HCT116 (cell line): ENCODE measurements at regions not wholly inside any gene's neighbourhood (a gene's known extent, or its start where the extent isn't known, plus 50 kb on each side); places are given as distances from the start of the nearest gene placed in this dataset.

Experiments used
- ATAC-seq: fragments of 200-7000 bp; cut with Tn5 transposase; 2 replicates; pipeline ENCODE4 v1.9.1; 2020; ENCODE audit warnings: mild to moderate bottlenecking, moderate library complexity
- BruUV-seq: library from RNA; stranded (reverse); fragments of 400-500 nt; replicated peaks from 2 replicates; lab custom pipeline; 2021; lab: Mats Ljungman, UMichigan
- CTCF ChIA-PET: fragments of 300-600 bp; sonication (Branson Sonifier 250); formaldehyde crosslinking; loops from one replicate; lab custom pipeline; 2021; ENCODE audit warnings: antibody characterized with exemption; lab: Charles Lee
- POLR2A ChIA-PET: fragments of 300-600, 350-600 bp; sonication (Branson Sonifier 250); formaldehyde crosslinking; loops from one replicate; lab custom pipeline; 2021; ENCODE audit warnings: antibody characterized with exemption; lab: Charles Lee
- RAD21 ChIA-PET, 2 experiments: fragments of 300-600 bp; sonication (Branson Sonifier 250); formaldehyde crosslinking; loops; one replicate each; lab custom pipeline; 2023; ENCODE audit warnings: low total read pairs in 2 of 2; ENCODE audit not compliant: uncharacterized antibody in 2 of 2, unreplicated experiment in 2 of 2, low non-redundant PET in 1 of 2; lab: Charles Lee
- DNase-seq: peaks from one replicate; pipeline ENCODE4 v3.0.0-alpha.2; 2010; ENCODE audit warnings: low read depth, low spot score
- H2AFZ ChIP-seq: fragments of 200-600 bp; shearing (Covaris generic), sonication (generic); 2 replicates; pipeline ENCODE4 v1.6.1; 2017; ENCODE audit warnings: low read depth, mixed run types, mixed read lengths, antibody characterized with exemption, low read length; ENCODE audit not compliant: poor library complexity, severe bottlenecking
- H3K27ac ChIP-seq: 2 replicates; pipeline ENCODE4 v1.5.1; 2012; ENCODE audit warnings: low read depth, low read length
- H3K27me3 ChIP-seq: fragments of 200-600 bp; sonication (generic); 2 replicates; pipeline ENCODE4 v1.6.1; 2016; ENCODE audit warnings: mixed run types, low read length, mixed read lengths; ENCODE audit not compliant: insufficient read depth
- H3K36me3 ChIP-seq, 2 experiments: fragments of 200-500 bp in 1 of 2; fragments of 200-600 bp in 1 of 2; sonication (Bioruptor generic) in 1 of 2; sonication (generic) in 1 of 2; 2 replicates each; pipeline versions ENCODE4 v1.5.1 to v1.6.1; 2014 to 2016; ENCODE audit warnings: low read length in 2 of 2, inconsistent platforms in 1 of 2, mixed read lengths in 1 of 2, mixed run types in 1 of 2; ENCODE audit not compliant: insufficient read depth in 2 of 2, control insufficient read depth in 1 of 2
- H3K4me1 ChIP-seq, 2 experiments: fragments of 200-600 bp in 1 of 2; sonication (generic) in 1 of 2; 2 replicates each; pipeline versions ENCODE4 v1.5.1 to v1.6.1; 2012 to 2017; ENCODE audit warnings: low read length in 2 of 2, inconsistent platforms in 1 of 2, mild to moderate bottlenecking in 1 of 2, mixed read lengths in 1 of 2, mixed run types in 1 of 2, moderate library complexity in 1 of 2; ENCODE audit not compliant: insufficient read depth in 2 of 2, control insufficient read depth in 1 of 2
- H3K4me2 ChIP-seq: fragments of 200-600 bp; sonication (generic); 2 replicates; pipeline ENCODE4 v1.6.1; 2017; ENCODE audit warnings: mixed run types, low read length, mixed read lengths
- H3K4me3 ChIP-seq, 2 experiments: fragments of 200-600 bp in 1 of 2; sonication (generic) in 1 of 2; replicated peaks in 1 of 2; 2 replicates each; pipeline ENCODE4 v1.5.1; 2011 to 2016; ENCODE audit warnings: low read length in 2 of 2, control low read depth in 1 of 2, low read depth in 1 of 2, mild to moderate bottlenecking in 1 of 2, mixed read lengths in 1 of 2, mixed run types in 1 of 2
- H3K79me2 ChIP-seq: fragments of 200-600 bp; sonication (generic); 2 replicates; pipeline ENCODE4 v1.6.1; 2017; ENCODE audit warnings: mild to moderate bottlenecking, mixed run types, low read length, moderate library complexity, mixed read lengths; ENCODE audit not compliant: insufficient read depth
- H3K9ac ChIP-seq: fragments of 200-600 bp; sonication (generic); 2 replicates; pipeline ENCODE4 v1.6.1; 2016; ENCODE audit warnings: low read length, mixed read lengths
- H3K9me2 ChIP-seq: fragments of 200-600 bp; sonication (generic), shearing (Covaris generic); 2 replicates; pipeline ENCODE4 v1.6.1; 2017; ENCODE audit warnings: mixed run types, mild to moderate bottlenecking, moderate library complexity; ENCODE audit not compliant: insufficient read depth
- H3K9me3 ChIP-seq, 2 experiments: fragments of 200-500 bp in 1 of 2; fragments of 200-600 bp in 1 of 2; sonication (Bioruptor generic) in 1 of 2; sonication (generic) in 1 of 2; 2 replicates each; pipeline ENCODE4 v1.6.1; 2014 to 2017; ENCODE audit warnings: low read length in 2 of 2, mixed read lengths in 2 of 2, inconsistent platforms in 1 of 2, low read depth in 1 of 2, mild to moderate bottlenecking in 1 of 2, mixed run types in 1 of 2, moderate library complexity in 1 of 2; ENCODE audit not compliant: control insufficient read depth in 1 of 2, insufficient read depth in 1 of 2
- H4K20me1 ChIP-seq: fragments of 200-600 bp; sonication (generic), shearing (Covaris generic); 2 replicates; pipeline ENCODE4 v1.6.1; 2017; ENCODE audit warnings: mixed run types, mild to moderate bottlenecking, moderate library complexity; ENCODE audit not compliant: insufficient read depth
- CEBPB ChIP-seq: IDR thresholded peaks from 2 replicates; pipeline ENCODE4 v1.6.1; 2012; ENCODE audit warnings: low read depth
- ELF1 ChIP-seq: IDR thresholded peaks from 2 replicates; pipeline ENCODE4 v1.6.1; 2012; ENCODE audit warnings: low read depth, borderline replicate concordance
- EZH2phosphoT487 ChIP-seq: fragments of 200-600 bp; IDR thresholded peaks from 2 replicates; pipeline ENCODE4 v1.6.1; 2018; ENCODE audit warnings: antibody characterized with exemption, borderline replicate concordance
- intact Hi-C: fragments of 100-400 bp; cut with micrococcal nuclease; formaldehyde crosslinking; loops from 2 replicates; pipeline ENCODE4 v1.10.0; 2022
- TF ChIP-seq, protein P1 (sequence below): IDR thresholded peaks from 2 replicates; pipeline ENCODE4 v1.6.1; 2012

DNA sequence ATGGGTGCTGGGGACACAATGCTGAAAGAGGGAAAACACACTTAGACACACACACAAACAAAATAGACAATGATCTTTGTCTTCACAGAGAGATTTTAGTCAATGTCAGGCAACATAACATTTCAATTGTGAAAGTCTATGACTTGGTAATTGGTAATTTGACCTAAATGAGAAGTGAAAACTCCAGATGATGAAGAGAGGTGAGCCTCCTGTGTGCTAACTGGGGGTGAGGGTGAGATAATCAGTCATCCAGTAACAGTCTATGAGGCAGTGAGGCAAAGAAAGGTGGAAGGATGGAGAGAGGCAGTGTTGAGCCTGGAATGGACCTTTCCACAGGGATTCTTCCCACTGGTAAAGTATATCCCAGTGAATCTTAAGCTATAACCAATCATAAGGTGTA, 744.2 kb downstream of the MAFB start:
- DNase-seq: no peak
- Histone ChIP-seq H3K36me3 (no peaks in the 10 kb centered on the region), H2AFZ (no peak overlapping the region), H3K9me3 (peaks cover 3 to 11% of the 10 kb centered on the region in 2 experiments; a peak in 2 of 4 replicates)
- TF ChIP-seq EZH2phosphoT487 (no peak), CEBPB (no peak)
- TF ChIP-seq, protein P1, sequence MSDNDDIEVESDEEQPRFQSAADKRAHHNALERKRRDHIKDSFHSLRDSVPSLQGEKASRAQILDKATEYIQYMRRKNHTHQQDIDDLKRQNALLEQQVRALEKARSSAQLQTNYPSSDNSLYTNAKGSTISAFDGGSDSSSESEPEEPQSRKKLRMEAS: no peak
- TF ChIP-seq, all 23 proteins: peak for 0
- ChIA-PET POLR2A (no interaction called here), RAD21 (no interaction called here), CTCF (no interaction called here)
- no peak overlapping the region for H3K27ac ChIP-seq
- H3K4me2 ChIP-seq: no peak overlapping the region
- no peaks in the 10 kb centered on the region for H3K79me2 ChIP-seq
- ATAC-seq: no peak
- H3K9ac ChIP-seq: no peak overlapping the region
- H3K4me1 ChIP-seq: no peaks in the 10 kb centered on the region
- H4K20me1 ChIP-seq: no peaks in the 10 kb centered on the region
- BruUV-seq: no TSS peak
- no peak overlapping the region for H3K4me3 ChIP-seq
- intact Hi-C loops: no loop called here
- H3K9me2 ChIP-seq: no peaks in the 10 kb centered on the region
- H3K27me3 ChIP-seq: no peaks in the 10 kb centered on the region

DNA sequence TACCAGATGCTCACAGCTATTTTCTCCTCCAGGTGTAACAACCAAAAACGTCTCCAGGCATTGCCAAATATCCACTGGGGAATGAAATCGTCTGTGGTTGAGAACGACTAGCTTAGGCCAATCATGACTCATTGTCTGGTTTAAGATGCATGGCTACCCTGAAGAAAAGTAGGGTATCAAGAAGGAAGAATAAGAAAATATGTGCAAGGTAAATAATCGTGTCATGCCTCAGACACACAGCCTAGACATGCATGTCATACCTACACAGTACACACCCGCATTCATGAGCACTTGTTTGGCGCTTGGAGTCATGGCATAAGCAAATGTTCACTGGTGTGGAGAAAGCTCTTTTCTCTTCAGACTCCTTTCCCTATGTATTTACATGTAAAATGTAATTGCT, 745.7 kb downstream of the MAFB start:
- Histone ChIP-seq H3K27me3 (no peaks in the 10 kb centered on the region), H2AFZ (no peak overlapping the region), H3K27ac (no peak overlapping the region), H3K4me2 (no peak overlapping the region), H3K9me2 (no peaks in the 10 kb centered on the region), H3K4me1 (no peaks in the 10 kb centered on the region)
- CTCF ChIA-PET: no interaction called here
- ATAC-seq (no peak), DNase-seq (no peak)
- no peak for TF ChIP-seq ELF1
- TF ChIP-seq, all 23 proteins: peak for 0
- ChIA-PET POLR2A (no interaction called here), RAD21 (no interaction called here)
- no peaks in the 10 kb centered on the region for H3K79me2 ChIP-seq
- peaks cover 3 to 10% of the 10 kb centered on the region in 2 experiments; a peak in 2 of 4 replicates for H3K9me3 ChIP-seq
- H4K20me1 ChIP-seq: no peaks in the 10 kb centered on the region
- H3K9ac ChIP-seq: no peak overlapping the region
- H3K36me3 ChIP-seq: no peaks in the 10 kb centered on the region
- H3K4me3 ChIP-seq: no peak overlapping the region
- intact Hi-C loops: no loop called here
- BruUV-seq: no TSS peak
